ENCODE measurements at regions not wholly inside any gene's neighbourhood (a gene's known extent, or its start where the extent isn't known, plus 50 kb on each side); places are given as distances from the start of the nearest gene placed in this dataset.

DNA sequence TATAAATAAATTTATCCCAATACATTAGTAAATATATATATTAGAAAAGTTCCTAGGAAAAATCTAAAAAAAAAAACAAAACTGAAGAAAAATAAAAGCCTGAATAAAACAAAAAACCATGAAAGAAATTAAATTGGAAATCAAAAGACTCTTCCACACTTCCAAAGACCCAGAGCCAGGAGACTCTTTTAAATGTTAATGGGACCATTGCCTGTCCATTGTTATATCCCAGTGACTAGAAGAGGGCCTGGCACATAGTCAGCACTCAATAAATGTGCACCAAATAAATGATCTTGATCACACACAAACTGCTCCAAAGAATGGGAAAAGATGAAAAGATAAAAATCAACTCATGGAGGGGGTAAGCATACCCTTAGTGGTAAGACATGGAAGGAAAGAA lies 51.3 kb upstream of the CLDN18 start:
- Histone ChIP-seq H3K4me3 (ENCODE audit: low read depth, low read length) (no peak overlapping the region), H3K27me3 (ENCODE audit: control insufficient read depth, insufficient read depth, low read length) (no peaks in the 10 kb centered on the region), H3K27ac (ENCODE audit: low read depth, low read length) (no peak overlapping the region), H3K4me1 (ENCODE audit: control insufficient read depth, insufficient read depth, low read length) (peaks cover 18% of the 10 kb centered on the region), H3K9ac (ENCODE audit: low read depth, low read length) (no peak overlapping the region), H3K36me3 (ENCODE audit: control insufficient read depth, insufficient read depth, low read length) (no peaks in the 10 kb centered on the region), H3K9me3 (ENCODE audit: control insufficient read depth, insufficient read depth, low read length) (no peaks in the 10 kb centered on the region)
